ENCODE measurements at regions not wholly inside any gene's neighbourhood (a gene's known extent, or its start where the extent isn't known, plus 50 kb on each side); places are given as distances from the start of the nearest gene placed in this dataset.

- no peak for TF ChIP-seq CTCF (conservative IDR thresholded peaks at IDR 0.05)
- H3K27ac ChIP-seq, result no peak overlapping the region
These were observed 497.0 kb downstream of the CDH26 start for GRCh38 chr20:60455272-60455671.

GRCh38 chr20:60459212-60459611 is 501.0 kb downstream of the CDH26 start:
- H3K27ac ChIP-seq, result no peak overlapping the region
- TF ChIP-seq CTCF (conservative IDR thresholded peaks at IDR 0.05), result no peak
- no peak for TF ChIP-seq ZFX (IDR thresholded peaks at IDR 0.05)

GRCh38 chr20:60461993-60462392 is 503.8 kb downstream of the CDH26 start:
- TF ChIP-seq CTCF (conservative IDR thresholded peaks at IDR 0.05), result no peak
- TF ChIP-seq ZFX (IDR thresholded peaks at IDR 0.05), result no peak
- no peak overlapping the region for H3K27ac ChIP-seq

GRCh38 chr20:60463798-60464197 is 505.6 kb downstream of the CDH26 start:
- TF ChIP-seq ZFX (IDR thresholded peaks at IDR 0.05), result no peak
- TF ChIP-seq CTCF (conservative IDR thresholded peaks at IDR 0.05), result no peak
- H3K27ac ChIP-seq, result no peak overlapping the region

GRCh38 chr20:60465439-60465838 is 507.2 kb downstream of the CDH26 start:
- H3K27ac ChIP-seq, result no peak overlapping the region
- TF ChIP-seq CTCF (conservative IDR thresholded peaks at IDR 0.05) (no peak), ZFX (IDR thresholded peaks at IDR 0.05) (no peak)

GRCh38 chr20:60465993-60466686 is 507.9 kb downstream of the CDH26 start:
- H3K27ac ChIP-seq, result no peak overlapping the region
- TF ChIP-seq ZFX (IDR thresholded peaks at IDR 0.05), result no peak
- no peak for TF ChIP-seq CTCF (conservative IDR thresholded peaks at IDR 0.05)

- TF ChIP-seq CTCF (conservative IDR thresholded peaks at IDR 0.05), result no peak
- TF ChIP-seq ZFX (IDR thresholded peaks at IDR 0.05), result no peak
These were observed 508.4 kb downstream of the CDH26 start for GRCh38 chr20:60466687-60467022.

More at GRCh38 chr20:60466687-60467022, 508.4 kb downstream of the CDH26 start:
- H3K27ac ChIP-seq, result no peak overlapping the region
